ENCODE measurements at regions not wholly inside any gene's neighbourhood (a gene's known extent, or its start where the extent isn't known, plus 50 kb on each side); places are given as distances from the start of the nearest gene placed in this dataset.

DNA sequence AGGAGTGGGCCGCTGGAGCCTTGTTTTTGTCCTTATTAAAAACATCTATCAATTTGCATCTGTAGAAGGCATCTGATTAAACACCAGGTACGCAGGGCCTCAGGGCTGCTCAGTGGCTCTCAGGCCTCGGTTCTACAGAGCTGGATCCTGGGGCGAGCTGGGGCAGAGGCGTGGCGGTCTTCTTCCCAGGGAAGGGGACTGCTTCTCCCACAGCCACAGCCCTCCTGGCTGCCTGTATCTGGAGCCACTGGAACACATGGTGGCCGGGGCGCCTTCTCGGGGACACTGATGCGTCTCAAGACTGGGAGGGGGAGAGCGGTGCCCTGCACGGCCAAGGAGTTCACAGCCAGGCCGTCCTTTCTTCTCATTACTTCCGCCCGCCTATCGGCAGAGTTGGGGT is 1178.2 kb downstream of the BRD1 start:
- no peaks in the 10 kb centered on the region for H4K20me1 ChIP-seq (ENCODE audit: control insufficient read depth, insufficient read depth, low read length, poor library complexity, severe bottlenecking)
- ChIA-PET POLR2A (no interaction called here), CTCF (no interaction called here)
- no peak overlapping the region for H2AFZ ChIP-seq (ENCODE audit: insufficient read depth, low read depth, low read length, poor library complexity, severe bottlenecking)
- H3K9me3 ChIP-seq (ENCODE audit: control extremely low read depth in 1 of 3, control insufficient read depth in 2 of 3, insufficient read depth in 1 of 3, low read length in 2 of 3), result peaks cover 0 to 11% (median 0%) of the 10 kb centered on the region in 3 donors
- no peak overlapping the region for H3K27ac Mint-ChIP-seq
- ATAC-seq (ENCODE audit: low read depth) (no peak), DNase-seq (no peak)
- H3K27me3 ChIP-seq (replicated peaks in 1 of 4; ENCODE audit: control extremely low read depth in 1 of 4, control insufficient read depth in 3 of 4, insufficient read depth in 4 of 4, low read length in 3 of 4), result no peaks in the 10 kb centered on the region
- no peaks in the 10 kb centered on the region for H3K27me3 Mint-ChIP-seq
- no peak overlapping the region for H3K4me2 ChIP-seq (replicated peaks; ENCODE audit: low read depth, low read length, poor library complexity, severe bottlenecking)
- no peaks in the 10 kb centered on the region for H3K4me1 ChIP-seq (ENCODE audit: control insufficient read depth in 2 of 2, insufficient read depth in 2 of 2, low read length in 2 of 2)
- no peak overlapping the region for H3K27ac ChIP-seq (ENCODE audit: low read length in 2 of 2)
- no peaks in the 10 kb centered on the region for H3K4me1 Mint-ChIP-seq
- intact Hi-C loops (cut with micrococcal nuclease), result no loop called here
- no peak overlapping the region for H3K9ac ChIP-seq (ENCODE audit: low read length)
- no peaks in the 10 kb centered on the region for H3K79me2 ChIP-seq (ENCODE audit: control insufficient read depth, insufficient read depth, low read length)
- 94% methylated on average over 3 of the region's 16 CpGs for WGBS (ENCODE audit: insufficient coverage)
- H3K4me3 Mint-ChIP-seq, result no peak overlapping the region
- H3K4me3 ChIP-seq (ENCODE audit: control extremely low read depth in 1 of 5, extremely low read depth in 1 of 5, insufficient read depth in 1 of 5, low read depth in 2 of 5, low read length in 4 of 5), result no peak overlapping the region
- TF ChIP-seq EZH2 (IDR thresholded peaks at IDR 0.05; ENCODE audit: borderline replicate concordance, insufficient read depth, low read depth, low read length, poor library complexity, severe bottlenecking), result no peak
- TF ChIP-seq, protein P1, sequence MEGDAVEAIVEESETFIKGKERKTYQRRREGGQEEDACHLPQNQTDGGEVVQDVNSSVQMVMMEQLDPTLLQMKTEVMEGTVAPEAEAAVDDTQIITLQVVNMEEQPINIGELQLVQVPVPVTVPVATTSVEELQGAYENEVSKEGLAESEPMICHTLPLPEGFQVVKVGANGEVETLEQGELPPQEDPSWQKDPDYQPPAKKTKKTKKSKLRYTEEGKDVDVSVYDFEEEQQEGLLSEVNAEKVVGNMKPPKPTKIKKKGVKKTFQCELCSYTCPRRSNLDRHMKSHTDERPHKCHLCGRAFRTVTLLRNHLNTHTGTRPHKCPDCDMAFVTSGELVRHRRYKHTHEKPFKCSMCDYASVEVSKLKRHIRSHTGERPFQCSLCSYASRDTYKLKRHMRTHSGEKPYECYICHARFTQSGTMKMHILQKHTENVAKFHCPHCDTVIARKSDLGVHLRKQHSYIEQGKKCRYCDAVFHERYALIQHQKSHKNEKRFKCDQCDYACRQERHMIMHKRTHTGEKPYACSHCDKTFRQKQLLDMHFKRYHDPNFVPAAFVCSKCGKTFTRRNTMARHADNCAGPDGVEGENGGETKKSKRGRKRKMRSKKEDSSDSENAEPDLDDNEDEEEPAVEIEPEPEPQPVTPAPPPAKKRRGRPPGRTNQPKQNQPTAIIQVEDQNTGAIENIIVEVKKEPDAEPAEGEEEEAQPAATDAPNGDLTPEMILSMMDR (IDR thresholded peaks at IDR 0.05), result no peak
- no peaks in the 10 kb centered on the region for H3K36me3 ChIP-seq (replicated peaks in 1 of 2; ENCODE audit: control extremely low read depth in 1 of 2, control insufficient read depth in 1 of 2, extremely low read depth in 1 of 2, insufficient read depth in 2 of 2, low read length in 1 of 2)
- H3K9me3 Mint-ChIP-seq (ENCODE audit: insufficient read depth), result no peaks in the 10 kb centered on the region

DNA sequence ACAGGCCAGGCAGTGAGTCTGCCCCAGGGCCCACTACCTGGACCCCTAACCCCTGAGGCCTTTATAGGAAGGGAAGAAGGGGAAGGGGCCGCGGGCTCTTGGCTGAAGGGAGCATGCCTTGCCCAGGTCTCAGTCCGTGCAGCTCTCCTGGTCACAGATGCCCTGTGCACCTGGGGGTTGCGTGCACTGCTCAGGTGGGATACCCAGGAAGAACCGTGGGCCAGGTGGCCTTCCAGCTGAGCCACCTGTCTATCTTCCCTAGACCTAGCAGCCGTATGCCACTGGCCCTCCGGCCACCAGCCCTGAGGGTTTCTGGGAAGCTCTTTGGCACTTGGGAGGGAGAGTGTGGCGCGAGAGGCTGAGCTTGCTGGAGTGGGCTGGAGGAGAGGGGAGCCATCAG is 1178.6 kb downstream of the BRD1 start:
- Histone ChIP-seq H3K27ac (ENCODE audit: low read length in 2 of 2) (no peak overlapping the region), H3K4me2 (replicated peaks; ENCODE audit: low read depth, low read length, poor library complexity, severe bottlenecking) (no peak overlapping the region), H3K9ac (ENCODE audit: low read length) (no peak overlapping the region), H2AFZ (ENCODE audit: insufficient read depth, low read depth, low read length, poor library complexity, severe bottlenecking) (no peak overlapping the region), H4K20me1 (ENCODE audit: control insufficient read depth, insufficient read depth, low read length, poor library complexity, severe bottlenecking) (no peaks in the 10 kb centered on the region), H3K4me3 (ENCODE audit: control extremely low read depth in 1 of 5, extremely low read depth in 1 of 5, insufficient read depth in 1 of 5, low read depth in 2 of 5, low read length in 4 of 5) (no peak overlapping the region), H3K36me3 (replicated peaks in 1 of 2; ENCODE audit: control extremely low read depth in 1 of 2, control insufficient read depth in 1 of 2, extremely low read depth in 1 of 2, insufficient read depth in 2 of 2, low read length in 1 of 2) (no peaks in the 10 kb centered on the region), H3K9me3 (ENCODE audit: control extremely low read depth in 1 of 3, control insufficient read depth in 2 of 3, insufficient read depth in 1 of 3, low read length in 2 of 3) (peaks cover 0 to 12% (median 0%) of the 10 kb centered on the region in 3 donors), H3K27me3 (replicated peaks in 1 of 4; ENCODE audit: control extremely low read depth in 1 of 4, control insufficient read depth in 3 of 4, insufficient read depth in 4 of 4, low read length in 3 of 4) (no peaks in the 10 kb centered on the region), H3K4me1 (ENCODE audit: control insufficient read depth in 2 of 2, insufficient read depth in 2 of 2, low read length in 2 of 2) (no peaks in the 10 kb centered on the region), H3K79me2 (ENCODE audit: control insufficient read depth, insufficient read depth, low read length) (no peaks in the 10 kb centered on the region)
- ChIA-PET POLR2A (no interaction called here), CTCF (no interaction called here)
- intact Hi-C loops (cut with micrococcal nuclease), result no loop called here
- no peak overlapping the region for H3K27ac Mint-ChIP-seq
- WGBS (ENCODE audit: insufficient coverage), result 93% methylated on average over 5 of the region's 9 CpGs
- no peaks in the 10 kb centered on the region for H3K9me3 Mint-ChIP-seq (ENCODE audit: insufficient read depth)
- TF ChIP-seq, protein P1 (IDR thresholded peaks at IDR 0.05), result no peak
- TF ChIP-seq EZH2 (IDR thresholded peaks at IDR 0.05; ENCODE audit: borderline replicate concordance, insufficient read depth, low read depth, low read length, poor library complexity, severe bottlenecking), result no peak
- ATAC-seq (ENCODE audit: low read depth) (no peak), DNase-seq (no peak)
- no peaks in the 10 kb centered on the region for H3K4me1 Mint-ChIP-seq
- H3K27me3 Mint-ChIP-seq, result no peaks in the 10 kb centered on the region
- no peak overlapping the region for H3K4me3 Mint-ChIP-seq
